ENCODE measurements at regions not wholly inside any gene's neighbourhood (a gene's known extent, or its start where the extent isn't known, plus 50 kb on each side); places are given as distances from the start of the nearest gene placed in this dataset.

DNA sequence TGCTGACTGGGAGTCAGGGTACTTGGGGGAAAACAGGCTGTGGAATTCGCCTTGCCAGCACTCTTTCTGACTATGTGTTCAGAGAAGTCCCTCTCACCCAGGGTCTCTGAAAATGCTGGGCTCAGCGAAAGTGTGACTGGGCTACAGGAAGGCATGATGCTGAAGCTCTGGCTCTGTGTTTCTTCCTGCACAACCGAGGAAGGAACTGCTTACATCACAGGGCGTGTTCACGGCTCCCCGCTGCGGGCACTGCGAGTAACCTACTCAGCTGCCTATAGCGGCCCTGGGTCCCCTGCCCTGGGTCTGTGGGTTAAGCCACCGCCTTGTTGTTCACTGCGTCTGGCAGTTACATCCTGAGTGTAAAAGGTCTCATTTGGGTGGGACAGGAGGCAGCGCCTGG is 222.4 kb upstream of the IRX4 start:
- TF ChIP-seq, protein P1, sequence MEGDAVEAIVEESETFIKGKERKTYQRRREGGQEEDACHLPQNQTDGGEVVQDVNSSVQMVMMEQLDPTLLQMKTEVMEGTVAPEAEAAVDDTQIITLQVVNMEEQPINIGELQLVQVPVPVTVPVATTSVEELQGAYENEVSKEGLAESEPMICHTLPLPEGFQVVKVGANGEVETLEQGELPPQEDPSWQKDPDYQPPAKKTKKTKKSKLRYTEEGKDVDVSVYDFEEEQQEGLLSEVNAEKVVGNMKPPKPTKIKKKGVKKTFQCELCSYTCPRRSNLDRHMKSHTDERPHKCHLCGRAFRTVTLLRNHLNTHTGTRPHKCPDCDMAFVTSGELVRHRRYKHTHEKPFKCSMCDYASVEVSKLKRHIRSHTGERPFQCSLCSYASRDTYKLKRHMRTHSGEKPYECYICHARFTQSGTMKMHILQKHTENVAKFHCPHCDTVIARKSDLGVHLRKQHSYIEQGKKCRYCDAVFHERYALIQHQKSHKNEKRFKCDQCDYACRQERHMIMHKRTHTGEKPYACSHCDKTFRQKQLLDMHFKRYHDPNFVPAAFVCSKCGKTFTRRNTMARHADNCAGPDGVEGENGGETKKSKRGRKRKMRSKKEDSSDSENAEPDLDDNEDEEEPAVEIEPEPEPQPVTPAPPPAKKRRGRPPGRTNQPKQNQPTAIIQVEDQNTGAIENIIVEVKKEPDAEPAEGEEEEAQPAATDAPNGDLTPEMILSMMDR (IDR thresholded peaks at IDR 0.05; ENCODE audit: low read depth, low read length, poor library complexity, severe bottlenecking): no peak
- TF ChIP-seq EZH2phosphoT487 (IDR thresholded peaks at IDR 0.05; ENCODE audit: borderline replicate concordance, low read length): no peak

Measured in DOHH2 (cell line).